ENCODE measurements at regions not wholly inside any gene's neighbourhood (a gene's known extent, or its start where the extent isn't known, plus 50 kb on each side); places are given as distances from the start of the nearest gene placed in this dataset.

DNA sequence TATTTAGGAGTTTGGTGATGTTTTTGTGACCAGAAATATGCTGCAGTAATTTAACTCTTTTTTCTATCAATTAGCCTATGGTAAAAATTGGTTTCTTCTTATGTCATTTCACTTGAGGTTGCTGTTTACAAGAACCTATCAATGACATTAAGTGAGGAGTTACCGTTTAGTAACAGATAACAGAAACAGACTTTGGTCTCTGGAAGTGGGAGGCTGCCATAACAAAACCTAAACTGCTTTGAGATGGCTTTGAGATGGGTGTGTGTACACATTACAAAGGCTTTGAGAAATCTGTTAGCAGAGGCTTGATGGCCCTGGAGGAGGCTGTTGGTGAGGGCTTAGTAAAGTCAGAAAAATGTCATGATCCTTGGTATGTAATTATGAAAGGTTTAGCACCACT, 90.0 kb downstream of the TMEM114 start:
- Mint-ChIP-seq H3K36me3 (ENCODE audit: low read depth) (no peaks in the 10 kb centered on the region), H3K9me3 (no peaks in the 10 kb centered on the region; the same call in 1 of the 3 replicates)

GRCh38 chr16:8496364-8496763, 93.9 kb downstream of the TMEM114 start:
- no peak overlapping the region for H3K27ac ChIP-seq (ENCODE audit: low read depth)
- no peak overlapping the region for H3K4me2 ChIP-seq
- Mint-ChIP-seq H3K9me3 (no peaks in the 10 kb centered on the region), H3K4me3 (no peak overlapping the region), H3K27ac (no peak overlapping the region), H3K36me3 (ENCODE audit: low read depth) (no peaks in the 10 kb centered on the region), H3K27me3 (ENCODE audit: insufficient read depth, low read depth, poor library complexity) (peaks cover 3% of the 10 kb centered on the region), H3K4me1 (peaks cover 7% of the 10 kb centered on the region)
- no peaks in the 10 kb centered on the region for H3K27me3 ChIP-seq (ENCODE audit: insufficient read depth)
- no peaks in the 10 kb centered on the region for H4K20me1 ChIP-seq (replicated peaks; ENCODE audit: insufficient read depth)
- 0 out of 2 replicates have a peak, but pooled peaks cover 5% of the 10 kb centered on the region for H3K4me1 ChIP-seq (ENCODE audit: insufficient read depth)
- no peaks in the 10 kb centered on the region for H3K9me2 ChIP-seq (ENCODE audit: insufficient read depth)
- no peaks in the 10 kb centered on the region for H3K36me3 ChIP-seq (ENCODE audit: insufficient read depth)
- no peaks in the 10 kb centered on the region for H3F3A ChIP-seq (replicated peaks; ENCODE audit: low read depth)
- no peak overlapping the region for H2AFZ ChIP-seq
- DNase-seq (ENCODE audit: low spot score): no peak
- no peak for ATAC-seq
- H3K4me3 ChIP-seq: no peak overlapping the region
- H3K79me2 ChIP-seq (replicated peaks; ENCODE audit: insufficient read depth): no peaks in the 10 kb centered on the region
- no peak for TF ChIP-seq POLR2AphosphoS5 (IDR thresholded peaks at IDR 0.05; ENCODE audit: low read depth)
- TF ChIP-seq, protein P1, sequence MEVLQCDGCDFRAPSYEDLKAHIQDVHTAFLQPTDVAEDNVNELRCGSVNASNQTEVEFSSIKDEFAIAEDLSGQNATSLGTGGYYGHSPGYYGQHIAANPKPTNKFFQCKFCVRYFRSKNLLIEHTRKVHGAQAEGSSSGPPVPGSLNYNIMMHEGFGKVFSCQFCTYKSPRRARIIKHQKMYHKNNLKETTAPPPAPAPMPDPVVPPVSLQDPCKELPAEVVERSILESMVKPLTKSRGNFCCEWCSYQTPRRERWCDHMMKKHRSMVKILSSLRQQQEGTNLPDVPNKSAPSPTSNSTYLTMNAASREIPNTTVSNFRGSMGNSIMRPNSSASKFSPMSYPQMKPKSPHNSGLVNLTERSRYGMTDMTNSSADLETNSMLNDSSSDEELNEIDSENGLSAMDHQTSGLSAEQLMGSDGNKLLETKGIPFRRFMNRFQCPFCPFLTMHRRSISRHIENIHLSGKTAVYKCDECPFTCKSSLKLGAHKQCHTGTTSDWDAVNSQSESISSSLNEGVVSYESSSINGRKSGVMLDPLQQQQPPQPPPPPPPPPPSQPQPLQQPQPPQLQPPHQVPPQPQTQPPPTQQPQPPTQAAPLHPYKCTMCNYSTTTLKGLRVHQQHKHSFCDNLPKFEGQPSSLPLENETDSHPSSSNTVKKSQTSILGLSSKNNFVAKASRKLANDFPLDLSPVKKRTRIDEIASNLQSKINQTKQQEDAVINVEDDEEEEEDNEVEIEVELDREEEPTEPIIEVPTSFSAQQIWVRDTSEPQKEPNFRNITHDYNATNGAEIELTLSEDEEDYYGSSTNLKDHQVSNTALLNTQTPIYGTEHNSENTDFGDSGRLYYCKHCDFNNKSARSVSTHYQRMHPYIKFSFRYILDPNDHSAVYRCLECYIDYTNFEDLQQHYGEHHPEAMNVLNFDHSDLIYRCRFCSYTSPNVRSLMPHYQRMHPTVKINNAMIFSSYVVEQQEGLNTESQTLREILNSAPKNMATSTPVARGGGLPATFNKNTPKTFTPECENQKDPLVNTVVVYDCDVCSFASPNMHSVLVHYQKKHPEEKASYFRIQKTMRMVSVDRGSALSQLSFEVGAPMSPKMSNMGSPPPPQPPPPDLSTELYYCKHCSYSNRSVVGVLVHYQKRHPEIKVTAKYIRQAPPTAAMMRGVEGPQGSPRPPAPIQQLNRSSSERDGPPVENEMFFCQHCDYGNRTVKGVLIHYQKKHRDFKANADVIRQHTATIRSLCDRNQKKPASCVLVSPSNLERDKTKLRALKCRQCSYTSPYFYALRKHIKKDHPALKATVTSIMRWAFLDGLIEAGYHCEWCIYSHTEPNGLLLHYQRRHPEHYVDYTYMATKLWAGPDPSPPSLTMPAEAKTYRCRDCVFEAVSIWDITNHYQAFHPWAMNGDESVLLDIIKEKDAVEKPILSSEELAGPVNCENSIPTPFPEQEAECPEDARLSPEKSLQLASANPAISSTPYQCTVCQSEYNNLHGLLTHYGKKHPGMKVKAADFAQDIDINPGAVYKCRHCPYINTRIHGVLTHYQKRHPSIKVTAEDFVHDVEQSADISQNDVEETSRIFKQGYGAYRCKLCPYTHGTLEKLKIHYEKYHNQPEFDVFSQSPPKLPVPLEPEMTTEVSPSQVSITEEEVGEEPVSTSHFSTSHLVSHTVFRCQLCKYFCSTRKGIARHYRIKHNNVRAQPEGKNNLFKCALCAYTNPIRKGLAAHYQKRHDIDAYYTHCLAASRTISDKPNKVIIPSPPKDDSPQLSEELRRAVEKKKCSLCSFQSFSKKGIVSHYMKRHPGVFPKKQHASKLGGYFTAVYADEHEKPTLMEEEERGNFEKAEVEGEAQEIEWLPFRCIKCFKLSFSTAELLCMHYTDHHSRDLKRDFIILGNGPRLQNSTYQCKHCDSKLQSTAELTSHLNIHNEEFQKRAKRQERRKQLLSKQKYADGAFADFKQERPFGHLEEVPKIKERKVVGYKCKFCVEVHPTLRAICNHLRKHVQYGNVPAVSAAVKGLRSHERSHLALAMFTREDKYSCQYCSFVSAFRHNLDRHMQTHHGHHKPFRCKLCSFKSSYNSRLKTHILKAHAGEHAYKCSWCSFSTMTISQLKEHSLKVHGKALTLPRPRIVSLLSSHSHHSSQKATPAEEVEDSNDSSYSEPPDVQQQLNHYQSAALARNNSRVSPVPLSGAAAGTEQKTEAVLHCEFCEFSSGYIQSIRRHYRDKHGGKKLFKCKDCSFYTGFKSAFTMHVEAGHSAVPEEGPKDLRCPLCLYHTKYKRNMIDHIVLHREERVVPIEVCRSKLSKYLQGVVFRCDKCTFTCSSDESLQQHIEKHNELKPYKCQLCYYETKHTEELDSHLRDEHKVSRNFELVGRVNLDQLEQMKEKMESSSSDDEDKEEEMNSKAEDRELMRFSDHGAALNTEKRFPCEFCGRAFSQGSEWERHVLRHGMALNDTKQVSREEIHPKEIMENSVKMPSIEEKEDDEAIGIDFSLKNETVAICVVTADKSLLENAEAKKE (CRISPR knock-in tag; IDR thresholded peaks at IDR 0.05): no peak
- TF ChIP-seq ZNF331 (CRISPR knock-in tag; IDR thresholded peaks at IDR 0.05; ENCODE audit: low read depth): no peak
- no peak for TF ChIP-seq EZH2 (IDR thresholded peaks at IDR 0.05; ENCODE audit: low read depth, unreplicated experiment)
- no peak for TF ChIP-seq REST (IDR thresholded peaks at IDR 0.05; ENCODE audit: unreplicated experiment)
- TF ChIP-seq ZNF114 (CRISPR knock-in tag; IDR thresholded peaks at IDR 0.05): no peak
- no peak for TF ChIP-seq STAT1 (IDR thresholded peaks at IDR 0.05; ENCODE audit: unreplicated experiment)
- TF ChIP-seq CREB1 (CRISPR knock-in tag; IDR thresholded peaks at IDR 0.05; ENCODE audit: low read depth): no peak

More for the DNA sequence above, 90.0 kb downstream of the TMEM114 start:
- Mint-ChIP-seq H3K4me1 (peaks cover under 1% of the 10 kb centered on the region; the same call in 1 of the 3 replicates), H3K27ac (no peak overlapping the region), H3K4me3 (no peak overlapping the region), H3K27me3 (ENCODE audit: insufficient read depth, low read depth, poor library complexity) (peaks cover 4% of the 10 kb centered on the region)
- H4K20me1 ChIP-seq (replicated peaks; ENCODE audit: insufficient read depth): no peaks in the 10 kb centered on the region
- H3K79me2 ChIP-seq (replicated peaks; ENCODE audit: insufficient read depth): no peaks in the 10 kb centered on the region
- no peaks in the 10 kb centered on the region; the same call in 1 of the 2 replicates for H3K36me3 ChIP-seq (ENCODE audit: insufficient read depth)
- H3K9me2 ChIP-seq (ENCODE audit: insufficient read depth): no peaks in the 10 kb centered on the region
- H3K27ac ChIP-seq (ENCODE audit: low read depth): no peak overlapping the region
- DNase-seq (ENCODE audit: low spot score) (no peak), ATAC-seq (no peak)
- TF ChIP-seq, protein P2, sequence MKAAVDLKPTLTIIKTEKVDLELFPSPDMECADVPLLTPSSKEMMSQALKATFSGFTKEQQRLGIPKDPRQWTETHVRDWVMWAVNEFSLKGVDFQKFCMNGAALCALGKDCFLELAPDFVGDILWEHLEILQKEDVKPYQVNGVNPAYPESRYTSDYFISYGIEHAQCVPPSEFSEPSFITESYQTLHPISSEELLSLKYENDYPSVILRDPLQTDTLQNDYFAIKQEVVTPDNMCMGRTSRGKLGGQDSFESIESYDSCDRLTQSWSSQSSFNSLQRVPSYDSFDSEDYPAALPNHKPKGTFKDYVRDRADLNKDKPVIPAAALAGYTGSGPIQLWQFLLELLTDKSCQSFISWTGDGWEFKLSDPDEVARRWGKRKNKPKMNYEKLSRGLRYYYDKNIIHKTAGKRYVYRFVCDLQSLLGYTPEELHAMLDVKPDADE (IDR thresholded peaks at IDR 0.05): no peak
- no peak for TF ChIP-seq NANOG (IDR thresholded peaks at IDR 0.05; ENCODE audit: borderline replicate concordance)
- TF ChIP-seq POLR2AphosphoS5 (IDR thresholded peaks at IDR 0.05; ENCODE audit: low read depth): no peak
- TF ChIP-seq CREB1 (CRISPR knock-in tag; IDR thresholded peaks at IDR 0.05; ENCODE audit: low read depth): no peak
- no peaks in the 10 kb centered on the region for H3K4me1 ChIP-seq (ENCODE audit: insufficient read depth)
- peaks cover 35% of the 10 kb centered on the region for H3K27me3 ChIP-seq (ENCODE audit: insufficient read depth)
- H3F3A ChIP-seq (replicated peaks; ENCODE audit: low read depth): no peaks in the 10 kb centered on the region
- no peak overlapping the region for H3K4me3 ChIP-seq
- H2AFZ ChIP-seq: no peak overlapping the region
- H3K4me2 ChIP-seq: no peak overlapping the region

Data from GM23338 (cell line).